GM19438 (cell line): ENCODE measurements at regions not wholly inside any gene's neighbourhood (a gene's known extent, or its start where the extent isn't known, plus 50 kb on each side); places are given as distances from the start of the nearest gene placed in this dataset.
"Not testable (repeated sequence)": the region's sequence is repeated elsewhere in the genome, so short reads cannot be mapped to it uniquely, and the experiment has no call there.

Source experiments
- ATAC-seq: cut with Tn5 transposase; IDR thresholded peaks from one replicate; pipeline ENCODE4 v1.9.1; 2021; ENCODE audit warnings: low read depth; ENCODE audit not compliant: unreplicated experiment

GRCh38 chr21:14629461-14629860 lies 83.3 kb upstream of the SAMSN1 start:
- no peak for ATAC-seq

- ATAC-seq = not testable (repeated sequence)
These were observed 77.0 kb upstream of the SAMSN1 start for GRCh38 chr21:14623079-14623478.

GRCh38 chr21:14620152-14620551 lies 74.0 kb upstream of the SAMSN1 start:
- ATAC-seq = no peak

- no peak for ATAC-seq
These were observed 71.8 kb upstream of the SAMSN1 start for GRCh38 chr21:14617871-14618270.

DNA sequence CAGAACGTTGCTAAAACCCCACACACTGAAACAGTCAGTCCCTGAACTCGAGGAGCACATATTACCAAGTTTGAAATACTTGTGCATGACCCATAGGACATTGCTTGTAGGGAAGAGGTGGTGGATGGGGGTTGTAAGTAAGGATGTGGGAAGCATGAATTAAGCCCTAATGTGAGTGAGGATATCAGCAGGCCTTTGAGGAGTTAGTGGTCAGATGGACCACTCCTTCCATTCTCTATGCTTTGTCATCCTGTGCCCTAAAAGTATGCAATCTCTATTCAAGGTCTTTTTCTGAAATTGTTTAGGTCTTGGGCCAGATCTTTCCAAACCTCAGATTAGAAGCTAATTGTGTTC lies 70.9 kb upstream of the SAMSN1 start:
- no peak for ATAC-seq

DNA sequence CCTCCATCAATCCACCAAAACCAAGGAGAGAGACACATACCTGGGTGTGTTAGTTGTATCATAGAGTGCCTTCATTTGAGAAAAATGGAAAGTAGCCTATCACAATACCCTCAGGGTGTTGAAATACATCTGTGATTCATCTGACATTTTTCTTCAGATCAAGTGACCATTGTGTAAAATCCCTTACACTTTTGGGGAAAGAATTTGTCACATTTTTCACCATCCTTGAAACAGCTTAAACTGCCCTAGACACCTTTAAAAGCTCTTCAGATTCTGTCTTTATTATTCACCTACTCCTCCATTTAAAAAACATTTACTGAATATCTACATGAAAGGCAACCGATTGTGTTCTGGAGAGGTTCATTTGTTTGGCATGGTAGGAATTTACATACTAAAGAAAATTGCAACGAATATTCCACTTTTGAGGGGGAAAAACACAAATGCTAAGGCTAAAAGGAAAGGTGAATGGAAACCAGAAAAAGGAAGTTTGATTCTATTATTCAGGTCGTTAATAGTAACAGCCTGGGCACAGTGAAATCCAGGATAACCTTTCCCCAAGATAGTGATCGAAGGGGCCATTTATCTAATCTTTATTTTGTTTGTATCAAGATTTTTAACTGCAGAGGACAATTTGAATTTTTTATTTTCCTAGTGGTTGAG lies 70.4 kb upstream of the SAMSN1 start:
- no peak for ATAC-seq

GRCh38 chr21:14615359-14615974 lies 69.4 kb upstream of the SAMSN1 start:
- no peak for ATAC-seq

GRCh38 chr21:14614287-14614686 lies 68.2 kb upstream of the SAMSN1 start:
- no peak for ATAC-seq

DNA sequence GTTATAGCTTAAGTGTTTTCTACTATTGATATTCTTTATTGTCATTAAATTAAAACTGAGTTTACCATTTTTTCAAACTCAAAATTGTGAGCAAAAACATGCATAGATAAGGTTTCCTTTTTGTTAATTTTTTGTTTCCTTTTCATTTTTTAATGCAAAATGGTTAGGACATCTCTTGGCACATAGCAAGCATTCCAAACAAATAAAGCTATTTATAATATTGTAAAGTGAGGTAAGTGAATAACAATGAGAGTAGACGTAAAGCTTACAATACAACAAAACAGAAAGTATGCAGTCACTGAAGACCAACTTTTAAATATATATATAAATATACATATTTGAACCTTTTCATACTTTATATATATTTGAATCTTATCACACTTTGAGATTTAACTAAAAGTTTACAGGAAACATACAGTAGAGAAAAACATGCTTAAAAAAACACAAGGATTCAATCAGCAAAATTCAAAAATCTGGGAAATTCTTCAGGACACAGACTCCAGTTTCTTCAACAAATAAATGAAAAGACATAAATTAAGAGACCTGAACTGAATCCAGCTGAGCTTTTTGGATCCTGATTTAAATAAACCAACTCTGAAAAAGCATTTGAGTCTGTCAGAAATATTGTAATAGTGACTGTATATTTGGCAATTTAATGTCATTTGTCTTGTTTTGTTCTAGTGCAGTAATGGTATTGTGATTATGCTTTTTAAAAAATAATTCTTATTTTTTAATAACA lies 67.5 kb upstream of the SAMSN1 start:
- no peak for ATAC-seq

- not testable (repeated sequence) for ATAC-seq
These were observed 64.0 kb upstream of the SAMSN1 start for GRCh38 chr21:14610119-14610518.

GRCh38 chr21:14609274-14609673 lies 63.2 kb upstream of the SAMSN1 start:
- ATAC-seq = no peak

DNA sequence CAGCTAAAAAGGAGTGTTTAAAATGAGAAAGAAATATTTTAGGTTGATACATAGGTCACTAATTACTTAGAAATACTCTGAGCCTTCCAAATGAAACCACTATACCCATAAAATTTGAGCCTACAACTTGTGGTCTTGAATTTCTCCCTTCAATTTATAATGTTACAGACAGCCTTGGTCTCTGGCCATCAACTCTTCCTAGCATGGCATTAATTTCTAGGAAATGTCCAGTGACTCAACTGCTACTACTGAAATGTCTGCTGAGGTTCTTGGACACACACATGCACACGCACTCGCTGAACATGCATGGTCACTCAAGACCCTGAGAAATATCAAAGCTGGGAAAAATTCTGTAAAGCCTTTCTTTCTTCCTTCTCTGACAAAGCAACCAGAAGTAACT lies 61.1 kb upstream of the SAMSN1 start:
- ATAC-seq = no peak

GRCh38 chr21:14603202-14603601 lies 57.1 kb upstream of the SAMSN1 start:
- ATAC-seq = no peak

- no peak for ATAC-seq
These were observed 56.4 kb upstream of the SAMSN1 start for GRCh38 chr21:14602382-14602958.

- ATAC-seq = no peak
These were observed 54.6 kb upstream of the SAMSN1 start for GRCh38 chr21:14600569-14601297.

DNA sequence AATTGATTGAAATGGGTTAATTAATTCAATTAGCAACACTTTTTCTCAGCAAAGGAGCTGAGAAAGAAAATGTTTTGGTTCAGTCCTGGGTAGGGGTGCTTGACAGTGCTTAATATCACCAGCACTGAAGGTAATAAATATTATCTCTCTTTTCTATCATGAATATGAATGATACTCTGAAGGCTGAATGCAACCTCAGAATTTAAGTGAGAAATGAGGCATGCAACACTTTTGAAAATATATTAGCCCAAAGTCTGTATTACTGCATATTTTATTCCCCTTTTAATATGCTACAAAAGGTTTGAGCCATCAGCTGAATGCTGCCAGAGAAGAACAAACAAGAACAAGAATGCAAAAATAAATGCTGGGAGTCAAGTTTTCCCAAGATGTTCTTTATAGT lies 52.0 kb upstream of the SAMSN1 start:
- no peak for ATAC-seq
